Naive thymus-derived CD4-positive, alpha-beta T cell (primary cell): ENCODE measurements at regions not wholly inside any gene's neighbourhood (a gene's known extent, or its start where the extent isn't known, plus 50 kb on each side); places are given as distances from the start of the nearest gene placed in this dataset.

Source experiments
- ATAC-seq: fragments of 150-1000 bp; cut with Tn5 transposase; 2 replicates; pipeline ENCODE4 v1.10.0; 2021; ENCODE audit warnings: mild to moderate bottlenecking, moderate library complexity
- CTCF ChIA-PET: fragments of 350-600 bp; sonication (Branson Sonifier 250); formaldehyde crosslinking; loops from one replicate; lab custom pipeline; 2021; ENCODE audit warnings: antibody characterized with exemption; lab: Charles Lee
- POLR2A ChIA-PET: fragments of 350-600 bp; sonication (Branson Sonifier 250); formaldehyde crosslinking; loops from one replicate; lab custom pipeline; 2021; ENCODE audit warnings: antibody characterized with exemption, inconsistent platforms; lab: Charles Lee
- DNase-seq, 9 donors: peaks; one replicate each; pipeline versions ENCODE4 v3.0.0 to v3.0.0-alpha.2; 2020 to 2022; ENCODE audit warnings: mixed read lengths in 1 of 9
- H3K27ac ChIP-seq: one replicate; pipeline ENCODE4 v1.7.0; 2013; ENCODE audit warnings: mild to moderate bottlenecking, low read depth, low read length, moderate library complexity
- H3K27me3 ChIP-seq, 2 donors: one replicate each; pipeline ENCODE4 v1.7.0; 2013; ENCODE audit warnings: low read length in 2 of 2, mild to moderate bottlenecking in 2 of 2, moderate library complexity in 2 of 2; ENCODE audit not compliant: control insufficient read depth in 2 of 2, insufficient read depth in 2 of 2
- H3K36me3 ChIP-seq, 3 experiments: 1 replicate in 2 of 3; 2 replicates in 1 of 3; pipeline ENCODE4 v1.7.0; 2013; ENCODE audit warnings: low read length in 3 of 3, mild to moderate bottlenecking in 3 of 3, moderate library complexity in 1 of 3; ENCODE audit not compliant: insufficient read depth in 3 of 3, control insufficient read depth in 2 of 3
- H3K4me1 ChIP-seq, 2 donors: one replicate each; pipeline ENCODE4 v1.7.0; 2013; ENCODE audit warnings: low read length in 2 of 2, mild to moderate bottlenecking in 2 of 2, moderate library complexity in 1 of 2; ENCODE audit not compliant: control insufficient read depth in 2 of 2, insufficient read depth in 2 of 2
- H3K4me3 ChIP-seq: 2 replicates; pipeline ENCODE4 v1.7.0; 2013; ENCODE audit warnings: mild to moderate bottlenecking, low read length
- H3K9me3 ChIP-seq, 3 experiments: 1 replicate in 2 of 3; 2 replicates in 1 of 3; pipeline ENCODE4 v1.7.0; 2013; ENCODE audit warnings: low read length in 3 of 3; ENCODE audit not compliant: control insufficient read depth in 2 of 3
- H3K27ac Mint-ChIP-seq, 9 donors: one replicate each; pipeline ENCODE4 v1.8.0; 2020 to 2022; ENCODE audit warnings: mixed read lengths in 9 of 9, mild to moderate bottlenecking in 8 of 9, moderate library complexity in 5 of 9, inconsistent platforms in 2 of 9
- H3K27me3 Mint-ChIP-seq, 5 donors: one replicate each; pipeline ENCODE4 v1.8.0; 2021 to 2022; ENCODE audit warnings: mixed read lengths in 5 of 5, mild to moderate bottlenecking in 1 of 5
- H3K36me3 Mint-ChIP-seq, 5 donors: one replicate each; pipeline ENCODE4 v1.8.0; 2020 to 2022; ENCODE audit warnings: mixed read lengths in 5 of 5, mild to moderate bottlenecking in 3 of 5, inconsistent platforms in 1 of 5
- H3K4me1 Mint-ChIP-seq, 7 donors: one replicate each; pipeline ENCODE4 v1.8.0; 2020 to 2022; ENCODE audit warnings: mixed read lengths in 7 of 7, mild to moderate bottlenecking in 3 of 7, inconsistent platforms in 1 of 7
- H3K4me3 Mint-ChIP-seq, 10 donors: one replicate each; pipeline ENCODE4 v1.8.0; 2020 to 2022; ENCODE audit warnings: mild to moderate bottlenecking in 10 of 10, mixed read lengths in 10 of 10, moderate library complexity in 6 of 10, inconsistent platforms in 2 of 10
- H3K9me3 Mint-ChIP-seq, 11 donors: one replicate each; pipeline ENCODE4 v1.8.0; 2020 to 2022; ENCODE audit warnings: mixed read lengths in 11 of 11, mild to moderate bottlenecking in 4 of 11, inconsistent platforms in 1 of 11, moderate library complexity in 1 of 11
- intact Hi-C, 2 donors: fragments of 100-400 bp; cut with micrococcal nuclease; formaldehyde crosslinking; loops; one replicate each; pipeline ENCODE4 v1.15.1; 2023

GRCh38 chr2:152250421-152251100 is 75.0 kb upstream of the STAM2 start:
- no peak overlapping the region for H3K27ac Mint-ChIP-seq
- Histone ChIP-seq H3K27me3 (no peaks in the 10 kb centered on the region), H3K4me1 (no peaks in the 10 kb centered on the region), H3K4me3 (no peak overlapping the region), H3K36me3 (no peaks in the 10 kb centered on the region), H3K27ac (no peak overlapping the region), H3K9me3 (no peaks in the 10 kb centered on the region)
- H3K4me3 Mint-ChIP-seq = no peak overlapping the region
- intact Hi-C loops = no loop called here
- H3K4me1 Mint-ChIP-seq = no peaks in the 10 kb centered on the region
- CTCF ChIA-PET = no interaction called here
- no peaks in the 10 kb centered on the region for H3K36me3 Mint-ChIP-seq
- POLR2A ChIA-PET = no interaction called here
- peaks cover 0 to 2% (median 0%) of the 10 kb centered on the region in 11 donors for H3K9me3 Mint-ChIP-seq
- DNase-seq (no peak), ATAC-seq (no peak)
- peaks cover 9 to 40% (median 20%) of the 10 kb centered on the region in 5 donors for H3K27me3 Mint-ChIP-seq

- Histone ChIP-seq H3K36me3 (no peaks in the 10 kb centered on the region), H3K9me3 (no peaks in the 10 kb centered on the region), H3K4me1 (no peaks in the 10 kb centered on the region), H3K27me3 (no peaks in the 10 kb centered on the region), H3K27ac (no peak overlapping the region), H3K4me3 (no peak overlapping the region)
- no peak overlapping the region for H3K27ac Mint-ChIP-seq
- ChIA-PET CTCF (no interaction called here), POLR2A (no interaction called here)
- H3K9me3 Mint-ChIP-seq = peaks cover 0 to 2% (median 0%) of the 10 kb centered on the region in 11 donors
- intact Hi-C loops = no loop called here
- DNase-seq (no peak), ATAC-seq (no peak)
- H3K36me3 Mint-ChIP-seq = no peaks in the 10 kb centered on the region
- peaks cover 9 to 37% (median 20%) of the 10 kb centered on the region in 5 donors for H3K27me3 Mint-ChIP-seq
- no peaks in the 10 kb centered on the region for H3K4me1 Mint-ChIP-seq
- H3K4me3 Mint-ChIP-seq = no peak overlapping the region
Measured at GRCh38 chr2:152251211-152251610, 75.6 kb upstream of the STAM2 start.

GRCh38 chr2:152251811-152252210 is 76.2 kb upstream of the STAM2 start:
- H3K36me3 Mint-ChIP-seq = no peaks in the 10 kb centered on the region
- Histone ChIP-seq H3K4me3 (no peak overlapping the region), H3K36me3 (no peaks in the 10 kb centered on the region), H3K4me1 (no peaks in the 10 kb centered on the region), H3K27ac (no peak overlapping the region), H3K27me3 (no peaks in the 10 kb centered on the region), H3K9me3 (no peaks in the 10 kb centered on the region)
- intact Hi-C loops = no loop called here
- H3K9me3 Mint-ChIP-seq = peaks cover 0 to 2% (median 0%) of the 10 kb centered on the region in 11 donors
- POLR2A ChIA-PET = no interaction called here
- no peak for DNase-seq
- H3K27me3 Mint-ChIP-seq = peaks cover 9 to 38% (median 18%) of the 10 kb centered on the region in 5 donors
- H3K4me3 Mint-ChIP-seq = no peak overlapping the region
- H3K27ac Mint-ChIP-seq = no peak overlapping the region
- CTCF ChIA-PET = no interaction called here
- no peaks in the 10 kb centered on the region for H3K4me1 Mint-ChIP-seq
- ATAC-seq = no peak

GRCh38 chr2:152254486-152254885 is 78.9 kb upstream of the STAM2 start:
- H3K4me1 Mint-ChIP-seq = no peaks in the 10 kb centered on the region
- no peak overlapping the region for H3K4me3 ChIP-seq
- ChIA-PET CTCF (no interaction called here), POLR2A (no interaction called here)
- H3K4me3 Mint-ChIP-seq = no peak overlapping the region
- H3K9me3 Mint-ChIP-seq = peaks cover 0 to 2% (median 0%) of the 10 kb centered on the region in 11 donors
- no peaks in the 10 kb centered on the region for H3K27me3 ChIP-seq
- DNase-seq (no peak), ATAC-seq (no peak)
- intact Hi-C loops = no loop called here
- H3K27ac Mint-ChIP-seq = no peak overlapping the region
- H3K27ac ChIP-seq = no peak overlapping the region
- H3K9me3 ChIP-seq = no peaks in the 10 kb centered on the region
- no peaks in the 10 kb centered on the region for H3K36me3 Mint-ChIP-seq
- H3K27me3 Mint-ChIP-seq = peaks cover 21 to 59% (median 24%) of the 10 kb centered on the region in 5 donors
- H3K36me3 ChIP-seq = no peaks in the 10 kb centered on the region
- H3K4me1 ChIP-seq = no peaks in the 10 kb centered on the region

GRCh38 chr2:152254976-152255375 is 79.4 kb upstream of the STAM2 start:
- H3K27me3 Mint-ChIP-seq = peaks cover 21 to 58% (median 29%) of the 10 kb centered on the region in 5 donors

GRCh38 chr2:152255918-152256317 is 79.1 kb upstream of the FMNL2 start:
- ChIA-PET POLR2A (no interaction called here), CTCF (no interaction called here)
- Histone ChIP-seq H3K36me3 (no peaks in the 10 kb centered on the region), H3K27ac (no peak overlapping the region), H3K27me3 (no peaks in the 10 kb centered on the region), H3K4me3 (no peak overlapping the region), H3K9me3 (no peaks in the 10 kb centered on the region), H3K4me1 (no peaks in the 10 kb centered on the region)
- intact Hi-C loops = no loop called here
- peaks cover 21 to 56% (median 31%) of the 10 kb centered on the region in 5 donors for H3K27me3 Mint-ChIP-seq
- no peak overlapping the region for H3K4me3 Mint-ChIP-seq
- DNase-seq (no peak), ATAC-seq (no peak)
- H3K4me1 Mint-ChIP-seq = no peaks in the 10 kb centered on the region
- peaks cover 0 to 8% (median 2%) of the 10 kb centered on the region in 11 donors for H3K9me3 Mint-ChIP-seq
- no peaks in the 10 kb centered on the region for H3K36me3 Mint-ChIP-seq
- H3K27ac Mint-ChIP-seq = no peak overlapping the region

More at GRCh38 chr2:152254976-152255375, 79.4 kb upstream of the STAM2 start:
- Mint-ChIP-seq H3K9me3 (peaks cover 0 to 2% (median 0%) of the 10 kb centered on the region in 11 donors), H3K27ac (no peak overlapping the region), H3K4me3 (no peak overlapping the region), H3K36me3 (no peaks in the 10 kb centered on the region), H3K4me1 (no peaks in the 10 kb centered on the region)
- Histone ChIP-seq H3K4me3 (no peak overlapping the region), H3K4me1 (no peaks in the 10 kb centered on the region), H3K36me3 (no peaks in the 10 kb centered on the region), H3K27ac (no peak overlapping the region), H3K27me3 (no peaks in the 10 kb centered on the region), H3K9me3 (no peaks in the 10 kb centered on the region)
- ChIA-PET CTCF (no interaction called here), POLR2A (no interaction called here)
- intact Hi-C loops = no loop called here
- DNase-seq (no peak), ATAC-seq (no peak)

GRCh38 chr2:152260939-152261338 is 74.0 kb upstream of the FMNL2 start:
- Histone ChIP-seq H3K36me3 (no peaks in the 10 kb centered on the region), H3K4me1 (no peaks in the 10 kb centered on the region), H3K27ac (no peak overlapping the region), H3K9me3 (no peaks in the 10 kb centered on the region), H3K27me3 (no peaks in the 10 kb centered on the region), H3K4me3 (no peak overlapping the region)
- no peak overlapping the region for H3K27ac Mint-ChIP-seq
- peaks cover 4 to 48% (median 23%) of the 10 kb centered on the region in 5 donors for H3K27me3 Mint-ChIP-seq
- H3K4me1 Mint-ChIP-seq = no peaks in the 10 kb centered on the region
- no peak overlapping the region for H3K4me3 Mint-ChIP-seq
- ChIA-PET POLR2A (no interaction called here), CTCF (no interaction called here)
- peaks cover 0 to 12% (median 4%) of the 10 kb centered on the region in 11 donors for H3K9me3 Mint-ChIP-seq
- ATAC-seq (no peak), DNase-seq (no peak)
- intact Hi-C loops = no loop called here
- no peaks in the 10 kb centered on the region for H3K36me3 Mint-ChIP-seq
